Neural cell (in vitro differentiated cells): ENCODE measurements at regions not wholly inside any gene's neighbourhood (a gene's known extent, or its start where the extent isn't known, plus 50 kb on each side); places are given as distances from the start of the nearest gene placed in this dataset.

Experiments used
- H2AFZ ChIP-seq: fragments of 200-600, 300-800 bp; sonication (generic), shearing (Covaris generic); 2 replicates; pipeline ENCODE4 v1.6.0; 2014; ENCODE audit warnings: low read depth, mild to moderate bottlenecking, antibody characterized with exemption, low read length, moderate library complexity
- H3F3A ChIP-seq: fragments of 200-600 bp; shearing (Covaris generic); 2 replicates; pipeline ENCODE4 v1.6.1; 2016; ENCODE audit warnings: mild to moderate bottlenecking, moderate library complexity, mixed read lengths, antibody characterized with exemption, low read length; ENCODE audit not compliant: insufficient read depth, poor library complexity, severe bottlenecking
- H3K27ac ChIP-seq: fragments of 200-600, 300-800 bp; sonication (generic), shearing (Covaris generic); 2 replicates; pipeline ENCODE4 v1.5.1; 2014; ENCODE audit warnings: mild to moderate bottlenecking, low read length, moderate library complexity
- H3K27me3 ChIP-seq: fragments of 300-800, 200-600 bp; sonication (generic), shearing (Covaris generic); 2 replicates; pipeline ENCODE4 v1.6.0; 2014; ENCODE audit warnings: mild to moderate bottlenecking, low read depth, low read length, moderate library complexity; ENCODE audit not compliant: insufficient read depth
- H3K36me3 ChIP-seq: fragments of 300-800, 200-600 bp; sonication (generic), shearing (Covaris generic); 2 replicates; pipeline ENCODE4 v1.5.1; 2014; ENCODE audit warnings: mild to moderate bottlenecking, antibody characterized with exemption, low read length, moderate library complexity; ENCODE audit not compliant: insufficient read depth
- H3K4me2 ChIP-seq: fragments of 300-800, 200-600 bp; sonication (generic), shearing (Covaris generic); 2 replicates; pipeline ENCODE4 v1.6.0; 2014; ENCODE audit warnings: mild to moderate bottlenecking, low read length
- H3K4me3 ChIP-seq: fragments of 300-800, 200-600 bp; sonication (generic), shearing (Covaris generic); 2 replicates; pipeline ENCODE4 v1.5.1; 2014; ENCODE audit warnings: mild to moderate bottlenecking, low read length, moderate library complexity
- H3K79me2 ChIP-seq: fragments of 200-600 bp; shearing (Covaris generic); replicated peaks from 2 replicates; pipeline ENCODE4 v1.6.0; 2014; ENCODE audit warnings: mild to moderate bottlenecking, low read length, moderate library complexity; ENCODE audit not compliant: insufficient read depth
- H3K9ac ChIP-seq: fragments of 300-800, 200-600 bp; sonication (generic), shearing (Covaris generic); 2 replicates; pipeline ENCODE4 v1.6.1; 2016; ENCODE audit warnings: mild to moderate bottlenecking, low read length, mixed read lengths
- H3K9me2 ChIP-seq: fragments of 200-600 bp; shearing (Covaris generic); 2 replicates; pipeline ENCODE4 v1.6.1; 2016; ENCODE audit warnings: mild to moderate bottlenecking, low read length, mixed read lengths; ENCODE audit not compliant: insufficient read depth
- H3K9me3 ChIP-seq: fragments of 200-600, 300-800 bp; sonication (generic), shearing (Covaris generic); 2 replicates; pipeline ENCODE4 v1.6.1; 2016; ENCODE audit warnings: mild to moderate bottlenecking, mixed run types, low read length, moderate library complexity, mixed read lengths
- H4K20me1 ChIP-seq: fragments of 200-600 bp; shearing (Covaris generic); 2 replicates; pipeline ENCODE4 v1.6.1; 2016; ENCODE audit warnings: mild to moderate bottlenecking, mixed run types; ENCODE audit not compliant: insufficient read depth
- EP300 ChIP-seq: fragments of 450-650 bp; conservative IDR thresholded peaks from 2 replicates; pipeline ENCODE4 v1.6.1; 2014; ENCODE audit warnings: antibody characterized with exemption, mild to moderate bottlenecking, moderate library complexity; ENCODE audit not compliant: poor library complexity, severe bottlenecking
- EZH2 ChIP-seq: fragments of 200-600, 300-800 bp; shearing (Covaris generic), sonication (generic); IDR thresholded peaks from 2 replicates; pipeline ENCODE4 v1.6.1; 2014; ENCODE audit warnings: antibody characterized with exemption, low read length, borderline replicate concordance, mild to moderate bottlenecking; ENCODE audit not compliant: insufficient read depth, poor library complexity, severe bottlenecking
- MXI1 ChIP-seq: fragments of 450-650 bp; conservative IDR thresholded peaks from 2 replicates; pipeline ENCODE4 v1.6.1; 2014; ENCODE audit warnings: antibody characterized with exemption, mild to moderate bottlenecking; ENCODE audit not compliant: poor library complexity, severe bottlenecking
- POLR2AphosphoS5 ChIP-seq: IDR thresholded peaks from 2 replicates; pipeline ENCODE4 v1.6.1; 2012
- RAD21 ChIP-seq: fragments of 450-650 bp; conservative IDR thresholded peaks from 2 replicates; pipeline ENCODE4 v1.6.1; 2014; ENCODE audit warnings: antibody characterized with exemption, mild to moderate bottlenecking, moderate library complexity
- SMC3 ChIP-seq: fragments of 450-650 bp; conservative IDR thresholded peaks from 2 replicates; pipeline ENCODE4 v1.6.1; 2014; ENCODE audit warnings: antibody characterized with exemption, mild to moderate bottlenecking, moderate library complexity; ENCODE audit not compliant: poor library complexity
- TAF1 ChIP-seq: IDR thresholded peaks from 2 replicates; pipeline ENCODE4 v1.6.1; 2012; ENCODE audit warnings: low read depth
- TF ChIP-seq, protein P1 (sequence below): IDR thresholded peaks from 2 replicates; pipeline ENCODE4 v1.6.1; 2012; ENCODE audit warnings: borderline replicate concordance
- TF ChIP-seq, protein P2 (sequence below): fragments of 450-650 bp; IDR thresholded peaks from 2 replicates; pipeline ENCODE4 v1.5.1; 2014; ENCODE audit warnings: antibody characterized with exemption, mild to moderate bottlenecking, moderate library complexity; ENCODE audit not compliant: poor library complexity, severe bottlenecking

DNA sequence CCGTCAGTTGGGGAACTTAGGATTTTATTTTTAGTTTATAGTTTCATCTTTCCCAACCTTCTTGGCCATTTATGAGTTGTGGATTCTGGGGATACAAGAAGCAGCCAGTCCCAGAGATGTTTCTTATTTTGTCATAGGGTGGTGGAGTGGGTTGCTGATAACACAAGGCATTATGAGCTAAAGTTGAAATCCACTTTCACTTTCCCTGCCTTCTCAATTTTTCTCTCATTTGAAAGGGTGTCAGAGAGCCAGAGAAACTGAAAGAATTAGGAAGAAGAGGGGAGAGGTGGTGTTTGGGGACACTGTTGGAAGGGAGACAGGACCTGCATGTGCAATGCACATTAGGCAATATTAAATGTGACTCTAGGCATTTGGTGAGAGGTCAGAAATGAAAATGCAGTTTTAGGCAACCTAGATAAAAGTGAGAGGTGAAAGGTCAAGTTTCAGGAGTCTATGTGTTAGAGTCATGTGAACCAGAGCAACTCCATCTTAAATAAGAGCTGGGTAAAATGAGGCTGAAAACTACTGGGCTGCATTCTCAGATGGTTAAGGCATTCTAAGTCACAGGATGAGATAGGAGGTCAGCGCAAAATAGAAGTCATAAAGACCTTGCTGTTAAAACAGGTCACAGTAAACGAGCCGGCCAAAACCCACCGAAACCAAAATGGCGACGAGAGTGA lies 71.1 kb upstream of the F3 start:
- no peak overlapping the region for H3K27ac ChIP-seq
- no peaks in the 10 kb centered on the region for H4K20me1 ChIP-seq
- H3F3A ChIP-seq, result no peaks in the 10 kb centered on the region
- H2AFZ ChIP-seq, result no peak overlapping the region
- no peak overlapping the region for H3K4me2 ChIP-seq
- H3K9ac ChIP-seq, result no peak overlapping the region
- H3K36me3 ChIP-seq, result no peaks in the 10 kb centered on the region
- TF ChIP-seq MXI1 (no peak), EZH2 (no peak), RAD21 (no peak), POLR2AphosphoS5 (no peak), TAF1 (no peak), SMC3 (no peak), EP300 (no peak)
- TF ChIP-seq, protein P1, sequence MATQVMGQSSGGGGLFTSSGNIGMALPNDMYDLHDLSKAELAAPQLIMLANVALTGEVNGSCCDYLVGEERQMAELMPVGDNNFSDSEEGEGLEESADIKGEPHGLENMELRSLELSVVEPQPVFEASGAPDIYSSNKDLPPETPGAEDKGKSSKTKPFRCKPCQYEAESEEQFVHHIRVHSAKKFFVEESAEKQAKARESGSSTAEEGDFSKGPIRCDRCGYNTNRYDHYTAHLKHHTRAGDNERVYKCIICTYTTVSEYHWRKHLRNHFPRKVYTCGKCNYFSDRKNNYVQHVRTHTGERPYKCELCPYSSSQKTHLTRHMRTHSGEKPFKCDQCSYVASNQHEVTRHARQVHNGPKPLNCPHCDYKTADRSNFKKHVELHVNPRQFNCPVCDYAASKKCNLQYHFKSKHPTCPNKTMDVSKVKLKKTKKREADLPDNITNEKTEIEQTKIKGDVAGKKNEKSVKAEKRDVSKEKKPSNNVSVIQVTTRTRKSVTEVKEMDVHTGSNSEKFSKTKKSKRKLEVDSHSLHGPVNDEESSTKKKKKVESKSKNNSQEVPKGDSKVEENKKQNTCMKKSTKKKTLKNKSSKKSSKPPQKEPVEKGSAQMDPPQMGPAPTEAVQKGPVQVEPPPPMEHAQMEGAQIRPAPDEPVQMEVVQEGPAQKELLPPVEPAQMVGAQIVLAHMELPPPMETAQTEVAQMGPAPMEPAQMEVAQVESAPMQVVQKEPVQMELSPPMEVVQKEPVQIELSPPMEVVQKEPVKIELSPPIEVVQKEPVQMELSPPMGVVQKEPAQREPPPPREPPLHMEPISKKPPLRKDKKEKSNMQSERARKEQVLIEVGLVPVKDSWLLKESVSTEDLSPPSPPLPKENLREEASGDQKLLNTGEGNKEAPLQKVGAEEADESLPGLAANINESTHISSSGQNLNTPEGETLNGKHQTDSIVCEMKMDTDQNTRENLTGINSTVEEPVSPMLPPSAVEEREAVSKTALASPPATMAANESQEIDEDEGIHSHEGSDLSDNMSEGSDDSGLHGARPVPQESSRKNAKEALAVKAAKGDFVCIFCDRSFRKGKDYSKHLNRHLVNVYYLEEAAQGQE, result no peak
- TF ChIP-seq, protein P2, sequence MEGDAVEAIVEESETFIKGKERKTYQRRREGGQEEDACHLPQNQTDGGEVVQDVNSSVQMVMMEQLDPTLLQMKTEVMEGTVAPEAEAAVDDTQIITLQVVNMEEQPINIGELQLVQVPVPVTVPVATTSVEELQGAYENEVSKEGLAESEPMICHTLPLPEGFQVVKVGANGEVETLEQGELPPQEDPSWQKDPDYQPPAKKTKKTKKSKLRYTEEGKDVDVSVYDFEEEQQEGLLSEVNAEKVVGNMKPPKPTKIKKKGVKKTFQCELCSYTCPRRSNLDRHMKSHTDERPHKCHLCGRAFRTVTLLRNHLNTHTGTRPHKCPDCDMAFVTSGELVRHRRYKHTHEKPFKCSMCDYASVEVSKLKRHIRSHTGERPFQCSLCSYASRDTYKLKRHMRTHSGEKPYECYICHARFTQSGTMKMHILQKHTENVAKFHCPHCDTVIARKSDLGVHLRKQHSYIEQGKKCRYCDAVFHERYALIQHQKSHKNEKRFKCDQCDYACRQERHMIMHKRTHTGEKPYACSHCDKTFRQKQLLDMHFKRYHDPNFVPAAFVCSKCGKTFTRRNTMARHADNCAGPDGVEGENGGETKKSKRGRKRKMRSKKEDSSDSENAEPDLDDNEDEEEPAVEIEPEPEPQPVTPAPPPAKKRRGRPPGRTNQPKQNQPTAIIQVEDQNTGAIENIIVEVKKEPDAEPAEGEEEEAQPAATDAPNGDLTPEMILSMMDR, result no peak
- no peaks in the 10 kb centered on the region for H3K79me2 ChIP-seq
- H3K27me3 ChIP-seq, result no peaks in the 10 kb centered on the region
- H3K9me2 ChIP-seq, result no peaks in the 10 kb centered on the region
- H3K9me3 ChIP-seq, result no peaks in the 10 kb centered on the region
- no peak overlapping the region for H3K4me3 ChIP-seq

DNA sequence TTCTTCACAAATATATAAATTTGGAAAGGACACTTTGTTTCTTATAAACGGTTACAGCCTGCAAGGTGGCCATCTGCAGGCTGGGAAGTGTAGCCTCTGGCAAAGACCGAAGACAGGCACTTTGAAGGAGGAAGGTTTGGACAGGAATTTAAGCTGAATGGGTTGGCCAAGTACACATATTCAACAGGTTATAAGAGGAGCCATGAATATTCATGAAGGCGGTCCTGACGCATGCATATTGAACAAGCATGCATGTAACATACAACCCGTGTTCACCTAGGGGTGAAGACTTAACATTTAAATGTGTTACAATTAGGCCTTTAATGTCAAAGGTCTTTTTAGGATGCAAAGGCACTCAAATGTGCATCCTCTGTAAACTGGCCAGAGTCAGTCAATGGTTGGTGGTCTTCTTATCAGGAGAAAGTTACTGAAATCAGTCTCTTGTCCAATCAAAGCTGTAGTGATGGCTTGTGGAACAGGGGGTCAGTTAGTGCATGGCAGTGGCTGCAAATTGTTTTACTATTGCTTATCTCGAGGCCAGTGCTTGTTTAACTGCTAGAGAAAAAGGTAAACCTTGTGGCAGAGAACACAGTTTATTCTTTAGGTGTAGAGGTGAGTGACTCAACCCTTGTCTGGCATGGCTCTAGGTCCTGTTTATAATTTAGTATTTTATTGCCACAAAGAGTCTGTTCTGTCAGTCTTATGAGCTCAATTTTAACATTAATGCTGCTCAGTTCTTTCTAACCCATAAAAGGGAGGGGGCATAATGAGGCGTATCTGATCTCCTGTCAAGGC lies 70.3 kb upstream of the F3 start:
- Histone ChIP-seq H3K9me3 (no peaks in the 10 kb centered on the region), H3K9me2 (no peaks in the 10 kb centered on the region), H3K79me2 (no peaks in the 10 kb centered on the region), H2AFZ (no peak overlapping the region), H3K9ac (no peak overlapping the region), H3K27ac (no peak overlapping the region), H3K4me3 (no peak overlapping the region), H3K4me2 (no peak overlapping the region), H4K20me1 (no peaks in the 10 kb centered on the region), H3F3A (no peaks in the 10 kb centered on the region), H3K27me3 (no peaks in the 10 kb centered on the region), H3K36me3 (no peaks in the 10 kb centered on the region)
- TF ChIP-seq, protein P1, result no peak
- TF ChIP-seq TAF1 (no peak), POLR2AphosphoS5 (no peak), EP300 (no peak), SMC3 (no peak), RAD21 (no peak), EZH2 (no peak), MXI1 (no peak)
- TF ChIP-seq, protein P2, result no peak
